Heart right ventricle (tissue), 16 donors: ENCODE measurements at regions not wholly inside any gene's neighbourhood (a gene's known extent, or its start where the extent isn't known, plus 50 kb on each side); places are given as distances from the start of the nearest gene placed in this dataset.

Experiments
- ATAC-seq, 8 donors: fragments of 200-7000 bp; cut with Tn5 transposase; one replicate each; pipeline ENCODE4 v1.9.1; 2020; ENCODE audit warnings: mild to moderate bottlenecking in 8 of 8, moderate library complexity in 8 of 8, moderate number of reproducible peaks in 1 of 8
- DNase-seq, 2 donors: peaks; one replicate each; pipeline ENCODE4 v3.0.0-alpha.2; 2020
- H3K27ac ChIP-seq, 10 donors: fragments of 200-600 bp; sonication (generic) in 2 of 10; one replicate each; pipeline versions ENCODE4 v1.5.0 to v1.8.0; 2020 to 2022; ENCODE audit warnings: mild to moderate bottlenecking in 3 of 10
- H3K27me3 ChIP-seq, 7 donors: fragments of 200-600 bp; one replicate each; pipeline ENCODE4 v1.8.0; 2021 to 2022; ENCODE audit warnings: mild to moderate bottlenecking in 2 of 7
- H3K36me3 ChIP-seq, 9 donors: fragments of 200-600 bp; sonication (generic) in 1 of 9; one replicate each; pipeline versions ENCODE4 v1.5.0 to v1.8.0; 2020 to 2022; ENCODE audit warnings: mild to moderate bottlenecking in 2 of 9
- H3K4me1 ChIP-seq, 9 donors: fragments of 200-600 bp; sonication (generic) in 1 of 9; one replicate each; pipeline versions ENCODE4 v1.5.0 to v1.8.0; 2020 to 2022; ENCODE audit warnings: mild to moderate bottlenecking in 4 of 9
- H3K4me3 ChIP-seq, 10 donors: fragments of 200-600 bp; sonication (generic) in 2 of 10; one replicate each; pipeline versions ENCODE4 v1.5.0 to v1.8.0; 2020 to 2022; ENCODE audit warnings: mild to moderate bottlenecking in 7 of 10, moderate library complexity in 2 of 10
- H3K9me3 ChIP-seq, 11 donors: fragments of 200-600 bp in 10 of 11; sonication (generic) in 2 of 11; one replicate each; pipeline versions ENCODE4 v1.5.0 to v1.8.0; 2013 to 2022; ENCODE audit warnings: mild to moderate bottlenecking in 2 of 11, control low read depth in 1 of 11, moderate library complexity in 1 of 11
- WGBS, 2 donors: extraction: QIAGEN DNeasy Blood & Tissue Kit; methylation state at CpG; one replicate each; pipeline ENCODE4 v1.1.7; 2013; ENCODE audit warnings: inconsistent platforms in 1 of 2; 5-methylcytosine and 5-hydroxymethylcytosine counted together
- intact Hi-C, 10 donors: fragments of 100-400 bp; cut with DNase I; formaldehyde crosslinking; loops; one replicate each; pipeline versions ENCODE4 v1.11.1 to v1.14.2; 2022
- TF ChIP-seq, protein P1 (sequence below), 9 donors: fragments of 200-600 bp; sonication (generic) in 2 of 9; IDR thresholded peaks; one replicate each; pipeline versions ENCODE4 v1.5.0 to v1.8.0; 2021 to 2022; ENCODE audit warnings: antibody characterized with exemption in 9 of 9, mild to moderate bottlenecking in 5 of 9, moderate library complexity in 1 of 9
- donor health status: Arrhythmogenic right ventricular cardiomyopathy.
- donor health status: ischemic (EF 13 %, LVEDD 7.1; RV severe dilation, severe dysfunction).
- donor health status: healthy with polysubstance abuse.
- donor health status: DM: no; HTN: yes; CAD: no.
- donor health status: DM: no; HTN: no; CAD: no.
- donor health status: ischemic (EF 25% LVEDD 6.9; RV normal size, moderate dysfunction).
- donor health status: ischemic (EF 25% LVEDD 5.7; RV mildly dilated, moderate dysfunction).
- donor health status: healthy.
- donor health status: DM: yes; HTN: yes; CAD: no.
- donor health status: Ischemic cardiomyopathy.
- donor health status: ischemic (EF 35%, LVEDD 5.7; RV mildly dilated, moderate dysfunction).
- donor health status: nonischemic (EF 11% LVEDD 7.7; RV severe dilation, severe dysfunction).
- donor health status: DM: yes; HTN: yes; CAD: no.
- donor health status: PGD.
- donor health status: ischemic (EF 29% LVEDD 5.4; RV normal size, mild dysfunction).
- donor health status: nonischemic (EF 23%, LVEDD 6.1; RV moderate dilation, normal function).

DNA sequence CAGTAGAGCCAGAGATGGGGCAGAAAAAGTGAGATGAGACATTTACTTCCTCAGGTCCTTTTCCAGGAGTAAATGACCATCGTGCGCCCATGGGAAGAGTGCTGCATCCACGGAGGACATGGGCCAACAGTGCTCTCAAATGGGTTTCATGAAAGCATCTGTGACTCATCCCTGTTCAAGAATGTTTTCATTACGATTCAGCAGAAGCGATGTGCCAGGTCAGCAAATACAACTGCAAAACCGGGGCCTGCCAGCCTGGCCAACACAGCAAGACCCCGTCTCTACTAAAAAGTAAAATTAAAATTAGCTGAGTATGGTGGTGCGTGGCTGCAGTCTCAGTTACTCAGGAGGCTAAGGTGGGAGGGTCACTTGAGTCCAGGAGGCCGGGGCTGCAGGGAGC, 125.1 kb downstream of the LY86 start:
- Histone ChIP-seq H3K4me3 (no peak overlapping the region), H3K27me3 (no peaks in the 10 kb centered on the region), H3K36me3 (no peaks in the 10 kb centered on the region), H3K9me3 (no peaks in the 10 kb centered on the region), H3K4me1 (peaks cover 10 to 60% (median 40%) of the 10 kb centered on the region in 9 donors), H3K27ac (no peak overlapping the region)
- intact Hi-C loops = no loop called here
- TF ChIP-seq, protein P1, sequence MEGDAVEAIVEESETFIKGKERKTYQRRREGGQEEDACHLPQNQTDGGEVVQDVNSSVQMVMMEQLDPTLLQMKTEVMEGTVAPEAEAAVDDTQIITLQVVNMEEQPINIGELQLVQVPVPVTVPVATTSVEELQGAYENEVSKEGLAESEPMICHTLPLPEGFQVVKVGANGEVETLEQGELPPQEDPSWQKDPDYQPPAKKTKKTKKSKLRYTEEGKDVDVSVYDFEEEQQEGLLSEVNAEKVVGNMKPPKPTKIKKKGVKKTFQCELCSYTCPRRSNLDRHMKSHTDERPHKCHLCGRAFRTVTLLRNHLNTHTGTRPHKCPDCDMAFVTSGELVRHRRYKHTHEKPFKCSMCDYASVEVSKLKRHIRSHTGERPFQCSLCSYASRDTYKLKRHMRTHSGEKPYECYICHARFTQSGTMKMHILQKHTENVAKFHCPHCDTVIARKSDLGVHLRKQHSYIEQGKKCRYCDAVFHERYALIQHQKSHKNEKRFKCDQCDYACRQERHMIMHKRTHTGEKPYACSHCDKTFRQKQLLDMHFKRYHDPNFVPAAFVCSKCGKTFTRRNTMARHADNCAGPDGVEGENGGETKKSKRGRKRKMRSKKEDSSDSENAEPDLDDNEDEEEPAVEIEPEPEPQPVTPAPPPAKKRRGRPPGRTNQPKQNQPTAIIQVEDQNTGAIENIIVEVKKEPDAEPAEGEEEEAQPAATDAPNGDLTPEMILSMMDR (IDR thresholded peaks at IDR 0.05) = no peak
- 74 to 82% methylated on average over 9 of the region's 9 CpGs for WGBS, 2 donors
- peak in 1 of 8 donors; percentile 32 for ATAC-seq
- DNase-seq = no peak

DNA sequence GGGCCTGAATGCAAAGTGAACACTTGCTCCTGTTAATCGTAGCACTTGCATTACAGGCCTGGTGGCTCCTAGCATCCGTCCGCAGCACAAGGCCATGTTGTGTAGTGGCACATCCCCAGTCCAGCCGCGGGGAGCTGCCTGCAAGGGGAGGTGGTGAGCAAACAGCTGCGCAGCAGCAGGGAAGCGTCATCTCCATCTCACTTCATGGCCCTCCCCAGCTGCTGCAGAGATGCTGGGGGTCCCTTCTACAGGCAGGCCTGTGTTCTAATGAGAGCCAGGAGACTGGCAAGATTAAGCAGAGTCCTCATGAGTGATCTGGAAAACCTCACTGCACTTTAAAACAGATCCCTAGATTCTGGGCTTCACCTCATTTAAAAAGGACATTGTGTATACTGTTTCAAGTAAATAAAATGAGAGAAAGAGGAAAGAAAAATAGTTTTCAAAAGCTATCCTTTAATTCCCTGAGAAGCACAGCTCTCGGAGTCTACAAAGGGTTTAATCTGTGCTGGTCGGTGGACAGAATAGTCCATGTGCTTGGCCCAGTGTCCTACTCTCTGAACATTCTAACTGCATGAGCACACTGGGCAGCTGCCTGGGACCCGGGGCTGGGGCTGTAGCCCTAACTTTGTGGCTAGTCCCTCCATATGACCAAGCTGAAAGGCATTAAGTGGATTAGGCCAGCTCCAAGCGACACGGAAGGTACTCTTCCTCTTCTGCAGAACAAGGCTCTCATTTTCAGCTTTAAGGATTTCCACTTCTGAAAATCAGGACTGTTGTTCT, 125.8 kb downstream of the LY86 start:
- Histone ChIP-seq H3K4me1 (peaks cover 10 to 61% (median 41%) of the 10 kb centered on the region in 9 donors), H3K4me3 (no peak overlapping the region), H3K9me3 (no peaks in the 10 kb centered on the region), H3K27me3 (no peaks in the 10 kb centered on the region), H3K27ac (no peak overlapping the region), H3K36me3 (no peaks in the 10 kb centered on the region)
- no peak for DNase-seq
- peak in 4 of 8 donors; percentile 9 to 50 (median 46) for ATAC-seq
- 71 to 72% methylated on average over 12 of the region's 12 CpGs for WGBS, 2 donors
- intact Hi-C loops = no loop called here
- TF ChIP-seq, protein P1 (IDR thresholded peaks at IDR 0.05) = no peak

GRCh38 chr6:6714953-6715352, 126.4 kb downstream of the LY86 start:
- intact Hi-C loops = no loop called here
- Histone ChIP-seq H3K27ac (peak overlapping the region in 1 of 10 donors; percentile 15), H3K36me3 (no peaks in the 10 kb centered on the region), H3K4me1 (peaks cover 10 to 61% (median 41%) of the 10 kb centered on the region in 9 donors), H3K4me3 (no peak overlapping the region), H3K9me3 (no peaks in the 10 kb centered on the region), H3K27me3 (no peaks in the 10 kb centered on the region)
- ATAC-seq (no peak), DNase-seq (no peak)
- WGBS, 2 donors = 81 to 84% methylated on average over 7 of the region's 7 CpGs
- TF ChIP-seq, protein P1 (IDR thresholded peaks at IDR 0.05) = no peak

- no peak for ATAC-seq
- Histone ChIP-seq H3K4me3 (no peak overlapping the region), H3K36me3 (no peaks in the 10 kb centered on the region), H3K9me3 (no peaks in the 10 kb centered on the region), H3K27ac (peak overlapping the region in 1 of 10 donors; percentile 15), H3K4me1 (peaks cover 10 to 61% (median 41%) of the 10 kb centered on the region in 9 donors), H3K27me3 (no peaks in the 10 kb centered on the region)
- TF ChIP-seq, protein P1 (IDR thresholded peaks at IDR 0.05) = no peak
- WGBS, 2 donors = 61 to 69% methylated on average over 3 of the region's 3 CpGs
- DNase-seq = no peak
- intact Hi-C loops = no loop called here
These were observed 126.9 kb downstream of the LY86 start for GRCh38 chr6:6715465-6715864.
